ENCODE measurements at regions not wholly inside any gene's neighbourhood (a gene's known extent, or its start where the extent isn't known, plus 50 kb on each side); places are given as distances from the start of the nearest gene placed in this dataset.

DNA sequence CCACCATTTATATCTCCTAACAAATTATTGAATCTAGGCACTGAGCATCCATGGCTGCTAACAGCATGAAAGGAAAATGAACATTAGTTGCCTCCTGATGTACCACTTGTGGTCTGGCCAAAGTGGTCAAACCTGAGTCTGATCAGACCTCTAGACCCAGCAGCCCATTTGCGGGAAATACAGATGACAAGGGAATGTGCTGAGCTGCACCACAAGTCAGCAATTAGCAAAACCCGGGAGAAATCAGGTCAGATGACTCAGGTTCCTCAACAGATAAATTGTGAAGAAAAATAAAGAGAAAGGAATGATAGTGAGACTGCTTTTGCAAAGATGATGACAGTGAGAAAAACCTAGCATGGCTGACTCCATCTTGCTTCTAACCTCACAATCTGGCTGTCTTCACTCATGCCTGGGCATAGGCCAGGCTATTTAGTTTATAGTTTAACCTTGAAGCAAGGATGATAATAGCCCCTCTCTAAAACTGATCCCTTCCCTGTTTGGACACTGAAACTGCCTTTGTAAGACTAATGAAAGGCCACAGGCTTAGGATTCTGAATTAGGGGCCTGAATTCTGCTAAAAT, 142.7 kb upstream of the ASIC2 start:
- TF ChIP-seq EZH2phosphoT487 (IDR thresholded peaks at IDR 0.05; ENCODE audit: low read depth) (no peak), CTCF (IDR thresholded peaks at IDR 0.05; ENCODE audit: low read depth, low read length) (no peak)
- Histone ChIP-seq H3K79me2 (ENCODE audit: low read length) (no peaks in the 10 kb centered on the region), H3K36me3 (replicated peaks; ENCODE audit: low read depth, low read length) (no peaks in the 10 kb centered on the region), H3K27ac (ENCODE audit: low read length) (no peak overlapping the region), H3K9ac (ENCODE audit: low read length) (no peak overlapping the region), H4K20me1 (ENCODE audit: insufficient read depth, low read length) (no peaks in the 10 kb centered on the region), H3K4me2 (ENCODE audit: low read length) (no peak overlapping the region), H3K9me3 (ENCODE audit: insufficient read depth, low read length) (no peaks in the 10 kb centered on the region), H3K27me3 (ENCODE audit: low read depth, low read length) (no peaks in the 10 kb centered on the region; the same call in 1 of the 2 replicates), H2AFZ (ENCODE audit: low read depth, low read length) (no peak overlapping the region), H3K4me1 (ENCODE audit: low read length) (0 out of 2 replicates have a peak, but pooled peaks cover 3% of the 10 kb centered on the region), H3K4me3 (ENCODE audit: low read length) (no peak overlapping the region)

GRCh38 chr17:33436321-33436720, 143.2 kb upstream of the ASIC2 start:
- Histone ChIP-seq H3K9me3 (ENCODE audit: insufficient read depth, low read length) (no peaks in the 10 kb centered on the region), H3K27ac (ENCODE audit: low read length) (no peak overlapping the region), H3K4me2 (ENCODE audit: low read length) (no peak overlapping the region), H3K36me3 (replicated peaks; ENCODE audit: low read depth, low read length) (no peaks in the 10 kb centered on the region), H3K27me3 (ENCODE audit: low read depth, low read length) (no peaks in the 10 kb centered on the region; the same call in 1 of the 2 replicates), H3K4me3 (ENCODE audit: low read length) (no peak overlapping the region), H2AFZ (ENCODE audit: low read depth, low read length) (no peak overlapping the region), H4K20me1 (ENCODE audit: insufficient read depth, low read length) (no peaks in the 10 kb centered on the region), H3K79me2 (ENCODE audit: low read length) (no peaks in the 10 kb centered on the region), H3K9ac (ENCODE audit: low read length) (no peak overlapping the region), H3K4me1 (ENCODE audit: low read length) (0 out of 2 replicates have a peak, but pooled peaks cover 3% of the 10 kb centered on the region)
- TF ChIP-seq EZH2phosphoT487 (IDR thresholded peaks at IDR 0.05; ENCODE audit: low read depth) (no peak), CTCF (IDR thresholded peaks at IDR 0.05; ENCODE audit: low read depth, low read length) (no peak)

- Histone ChIP-seq H3K4me2 (ENCODE audit: low read length) (no peak overlapping the region), H3K27ac (ENCODE audit: low read length) (no peak overlapping the region), H3K9ac (ENCODE audit: low read length) (no peak overlapping the region), H3K9me3 (ENCODE audit: insufficient read depth, low read length) (no peaks in the 10 kb centered on the region; the same call in 1 of the 2 replicates), H3K4me3 (ENCODE audit: low read length) (no peak overlapping the region), H3K36me3 (replicated peaks; ENCODE audit: low read depth, low read length) (no peaks in the 10 kb centered on the region), H4K20me1 (ENCODE audit: insufficient read depth, low read length) (no peaks in the 10 kb centered on the region), H3K79me2 (ENCODE audit: low read length) (no peaks in the 10 kb centered on the region), H3K4me1 (ENCODE audit: low read length) (0 out of 2 replicates have a peak, but pooled peaks cover 3% of the 10 kb centered on the region), H2AFZ (ENCODE audit: low read depth, low read length) (no peak overlapping the region), H3K27me3 (ENCODE audit: low read depth, low read length) (no peaks in the 10 kb centered on the region; the same call in none of the 2 replicates)
- no peak for TF ChIP-seq CTCF (IDR thresholded peaks at IDR 0.05; ENCODE audit: low read depth, low read length)
- no peak for TF ChIP-seq EZH2phosphoT487 (IDR thresholded peaks at IDR 0.05; ENCODE audit: low read depth)
Measured at GRCh38 chr17:33438139-33438538, 145.0 kb upstream of the ASIC2 start.

GRCh38 chr17:33438578-33438977, 145.5 kb upstream of the ASIC2 start:
- Histone ChIP-seq H4K20me1 (ENCODE audit: insufficient read depth, low read length) (no peaks in the 10 kb centered on the region), H3K36me3 (replicated peaks; ENCODE audit: low read depth, low read length) (no peaks in the 10 kb centered on the region), H3K9me3 (ENCODE audit: insufficient read depth, low read length) (no peaks in the 10 kb centered on the region; the same call in 1 of the 2 replicates), H3K27ac (ENCODE audit: low read length) (no peak overlapping the region), H3K4me3 (ENCODE audit: low read length) (no peak overlapping the region), H3K27me3 (ENCODE audit: low read depth, low read length) (no peaks in the 10 kb centered on the region; the same call in none of the 2 replicates), H3K4me1 (ENCODE audit: low read length) (0 out of 2 replicates have a peak, but pooled peaks cover 3% of the 10 kb centered on the region), H3K9ac (ENCODE audit: low read length) (no peak overlapping the region), H3K79me2 (ENCODE audit: low read length) (no peaks in the 10 kb centered on the region), H3K4me2 (ENCODE audit: low read length) (no peak overlapping the region), H2AFZ (ENCODE audit: low read depth, low read length) (no peak overlapping the region)
- TF ChIP-seq EZH2phosphoT487 (IDR thresholded peaks at IDR 0.05; ENCODE audit: low read depth) (no peak), CTCF (IDR thresholded peaks at IDR 0.05; ENCODE audit: low read depth, low read length) (no peak)

All from OCI-LY3 (cell line).